NCI-H2081 (cell line): ENCODE measurements at regions not wholly inside any gene's neighbourhood (a gene's known extent, or its start where the extent isn't known, plus 50 kb on each side); places are given as distances from the start of the nearest gene placed in this dataset.
"Not testable (repeated sequence)": the region's sequence is repeated elsewhere in the genome, so short reads cannot be mapped to it uniquely, and the experiment has no call there.

Source experiments
- DNase-seq, 2 experiments: peaks; one replicate each; lab custom pipeline; 2025; lab: John Stamatoyannopoulos, UW

GRCh38 chr17:15860774-15861173 lies 84.2 kb upstream of the ADORA2B start:
- DNase-seq = not testable (repeated sequence)

- DNase-seq = not testable (repeated sequence)
These were observed 80.9 kb upstream of the ADORA2B start for GRCh38 chr17:15864061-15864460.

DNA sequence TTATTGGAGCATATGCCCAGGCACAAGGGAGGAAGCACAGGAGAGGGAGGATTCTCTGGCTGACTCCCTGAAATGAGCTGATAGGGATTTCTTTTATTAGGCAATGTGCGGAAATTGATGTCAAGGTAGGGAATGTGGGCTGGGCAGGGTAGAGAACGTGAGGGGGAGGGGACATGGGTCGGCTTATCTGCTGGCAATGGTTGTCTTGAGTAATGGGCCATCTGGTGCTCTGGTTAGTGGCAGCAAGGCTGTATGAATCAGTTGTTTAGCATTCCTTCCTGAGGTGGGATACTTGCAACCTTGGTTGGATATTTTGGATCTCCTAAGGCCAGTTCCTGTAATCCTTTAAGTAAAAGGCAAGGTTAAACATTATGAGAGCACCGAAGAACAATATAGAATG lies 80.5 kb upstream of the ADORA2B start:
- not testable (repeated sequence) for DNase-seq

DNA sequence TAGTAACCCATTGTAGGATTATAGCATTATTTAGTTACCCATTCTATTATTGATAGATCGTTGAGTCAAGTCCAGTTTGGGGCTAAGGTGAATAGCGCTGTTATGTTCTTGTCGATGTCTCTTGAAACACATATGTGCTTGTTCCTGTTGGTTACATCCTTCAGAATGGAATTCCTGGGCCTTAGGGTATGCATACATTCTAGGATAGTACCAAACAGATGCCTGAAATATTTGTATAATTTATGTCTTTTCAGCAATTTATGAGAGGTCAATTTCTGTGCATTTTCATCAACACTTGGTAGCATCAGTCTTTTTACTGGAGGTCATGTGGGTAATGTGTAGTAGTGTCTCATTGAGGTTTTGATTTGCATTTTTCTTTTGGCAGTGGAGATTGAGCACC lies 78.9 kb upstream of the ADORA2B start:
- DNase-seq = not testable (repeated sequence)

GRCh38 chr17:15867331-15867730 lies 77.6 kb upstream of the ADORA2B start:
- DNase-seq = not testable (repeated sequence)

DNA sequence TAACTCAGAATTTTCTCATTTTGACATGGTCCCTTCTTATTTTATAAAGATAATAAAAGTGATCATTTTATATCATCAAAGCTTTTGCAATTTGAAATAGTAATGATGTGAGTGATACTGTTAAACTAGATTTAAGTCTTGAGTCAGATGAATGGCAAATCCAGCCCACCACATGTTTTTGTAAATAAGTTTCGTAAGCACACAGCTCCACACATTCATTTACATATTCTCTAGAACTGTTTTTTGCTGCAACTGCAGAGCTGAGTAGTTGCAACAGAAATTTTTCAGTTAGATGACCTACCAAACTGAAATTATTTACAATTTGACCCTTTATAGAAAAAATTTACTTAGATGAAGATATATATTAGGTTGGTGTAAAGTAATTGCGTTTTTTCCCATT lies 75.1 kb upstream of the ADORA2B start:
- DNase-seq = not testable (repeated sequence)

DNA sequence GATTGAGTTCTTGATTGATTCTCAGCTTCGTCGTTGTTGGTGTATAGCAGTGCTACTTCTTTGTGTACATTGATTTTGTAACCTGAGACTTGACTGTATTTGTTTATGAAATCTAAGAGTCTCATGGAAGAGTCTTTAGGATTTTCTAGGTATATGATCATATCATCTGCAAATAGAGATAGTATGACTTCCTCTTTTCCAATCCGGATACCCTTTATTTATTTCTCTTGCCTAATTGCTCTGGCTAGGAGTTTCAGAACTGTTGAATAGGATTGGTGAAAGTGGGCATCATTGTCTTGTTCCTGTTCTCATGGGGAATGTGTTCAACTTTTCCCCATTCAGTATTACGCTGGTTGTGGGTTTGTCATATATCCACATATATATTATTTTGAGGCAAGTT lies 72.3 kb upstream of the ADORA2B start:
- not testable (repeated sequence) for DNase-seq

GRCh38 chr17:15877882-15878500 lies 66.9 kb upstream of the ADORA2B start:
- not testable (repeated sequence) for DNase-seq

DNA sequence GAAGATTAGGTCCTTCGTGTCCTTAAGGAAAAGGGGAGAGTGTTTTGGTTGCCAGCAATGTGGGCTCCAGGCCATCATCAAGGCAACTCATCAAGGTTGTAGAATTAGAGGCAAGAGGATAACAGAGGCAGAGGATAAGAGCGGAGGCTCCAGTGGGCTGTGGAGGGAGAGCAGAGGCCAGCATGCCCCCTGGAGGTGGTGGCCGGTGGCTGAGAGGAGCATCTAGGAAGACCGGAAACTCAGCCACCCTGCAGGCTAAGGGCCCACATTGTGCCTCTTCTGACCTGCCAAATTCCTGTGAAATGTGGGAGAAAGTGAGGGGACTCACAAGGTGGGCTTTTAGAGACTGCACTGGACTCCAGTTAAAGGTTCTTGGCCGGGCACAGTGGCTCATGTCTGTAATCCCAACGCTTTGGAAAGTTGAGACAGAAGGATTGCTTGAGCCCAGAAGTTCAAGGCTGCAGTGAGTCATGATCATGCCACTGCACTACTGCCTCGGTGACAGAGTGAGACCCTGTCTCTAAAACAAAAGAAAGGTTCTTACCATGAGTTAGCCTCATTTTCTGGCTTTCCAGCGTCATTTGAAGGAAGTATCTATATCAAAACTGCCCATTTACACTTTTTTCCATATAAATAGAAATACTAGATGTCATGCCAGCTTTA lies 62.7 kb upstream of the ADORA2B start:
- DNase-seq = no peak

DNA sequence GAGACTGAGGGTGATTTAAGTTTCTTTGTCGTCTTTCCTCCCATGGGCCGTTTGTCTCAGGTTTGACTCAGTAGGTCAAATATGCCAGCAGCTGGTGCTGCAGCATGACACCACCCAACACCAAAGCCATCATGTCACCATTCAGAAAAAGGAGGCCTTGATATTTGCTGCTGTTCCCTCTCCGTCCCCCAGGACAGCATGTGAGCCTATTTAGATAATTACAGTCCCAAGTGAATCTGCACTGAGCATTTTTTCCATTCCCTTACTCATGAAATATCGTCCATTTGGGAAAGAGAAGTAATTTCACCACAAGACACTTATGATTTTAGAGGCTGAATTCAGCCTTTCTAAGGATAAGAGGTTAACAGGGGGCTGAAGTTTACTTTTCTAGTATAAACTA lies 62.2 kb upstream of the ADORA2B start:
- no peak for DNase-seq

- DNase-seq = no peak
These were observed 61.3 kb upstream of the ADORA2B start for GRCh38 chr17:15883617-15884111.

- no peak for DNase-seq
These were observed 60.2 kb upstream of the ADORA2B start for GRCh38 chr17:15884731-15885130.

GRCh38 chr17:15885770-15886169 lies 59.2 kb upstream of the ADORA2B start:
- DNase-seq = no peak

DNA sequence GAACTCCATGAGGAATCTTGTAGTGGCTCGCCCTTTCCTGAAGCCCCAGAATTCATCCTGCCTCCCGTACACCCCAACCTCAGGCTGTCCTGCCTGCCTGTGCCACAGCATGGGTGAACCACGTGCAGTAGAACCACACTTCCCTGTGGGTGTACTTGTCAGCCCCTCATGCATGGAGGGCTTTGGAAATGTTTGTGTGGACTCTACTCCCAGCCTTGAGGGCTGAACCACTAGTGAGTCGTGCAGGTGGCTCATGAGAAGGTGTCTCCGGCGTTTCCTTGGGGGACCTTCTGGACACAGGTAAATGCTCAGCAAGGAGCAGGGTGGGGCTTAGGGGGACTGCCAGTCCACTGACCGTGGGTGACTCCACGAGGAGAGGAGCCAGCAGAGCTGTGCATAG lies 58.7 kb upstream of the ADORA2B start:
- no peak for DNase-seq

DNA sequence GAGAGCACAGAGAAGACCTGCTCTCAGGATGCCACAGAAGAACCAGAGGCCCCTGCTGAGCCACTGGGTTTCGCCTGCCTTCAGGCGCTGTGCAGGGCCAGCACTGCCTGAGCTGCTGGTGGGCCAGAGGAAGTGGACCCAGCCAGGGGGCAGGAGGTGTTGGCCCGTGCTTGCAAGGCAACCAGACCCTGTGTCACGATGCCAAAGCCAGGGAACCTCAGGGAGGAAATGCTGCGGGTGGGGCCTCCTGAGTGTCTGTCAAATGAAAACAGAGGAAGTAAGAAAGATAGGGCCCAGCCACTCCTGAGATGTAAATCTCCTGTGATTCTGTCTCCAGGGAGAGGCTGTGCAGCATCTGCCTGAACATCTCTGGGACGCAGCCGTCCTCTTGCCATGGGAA lies 58.1 kb upstream of the ADORA2B start:
- no peak for DNase-seq

GRCh38 chr17:15888436-15888835 lies 56.5 kb upstream of the ADORA2B start:
- no peak for DNase-seq

DNA sequence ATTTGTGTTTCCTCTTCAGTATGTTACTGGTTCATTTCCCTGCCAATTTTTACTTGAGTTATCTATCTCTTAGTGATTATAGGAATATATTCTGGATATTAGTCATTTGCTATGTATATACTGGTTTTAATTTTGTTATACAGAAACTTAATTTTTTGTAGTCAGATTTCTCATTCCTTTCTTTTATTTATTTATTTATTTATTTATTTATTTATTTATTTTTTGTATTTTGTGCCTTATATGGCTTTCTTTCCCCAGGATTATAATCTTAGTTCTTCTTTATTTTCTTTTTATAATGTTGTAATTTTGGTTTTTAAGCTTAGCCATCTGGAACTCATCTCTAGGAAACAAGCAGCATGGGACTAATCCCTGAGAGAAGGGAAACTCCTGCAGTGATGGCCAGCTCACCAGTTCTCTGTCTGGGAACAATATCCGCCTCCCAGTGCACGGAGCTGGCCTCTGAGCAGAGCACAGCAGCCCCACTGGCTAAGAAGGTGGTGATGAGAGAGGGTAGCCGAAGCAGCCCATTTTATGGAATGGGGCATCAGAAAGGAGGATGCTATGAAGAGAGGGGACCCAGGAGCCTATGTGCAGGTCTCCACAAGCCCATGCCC lies 54.5 kb upstream of the ADORA2B start:
- DNase-seq = no peak

- DNase-seq = no peak
These were observed 53.6 kb upstream of the ADORA2B start for GRCh38 chr17:15891318-15891717.

DNA sequence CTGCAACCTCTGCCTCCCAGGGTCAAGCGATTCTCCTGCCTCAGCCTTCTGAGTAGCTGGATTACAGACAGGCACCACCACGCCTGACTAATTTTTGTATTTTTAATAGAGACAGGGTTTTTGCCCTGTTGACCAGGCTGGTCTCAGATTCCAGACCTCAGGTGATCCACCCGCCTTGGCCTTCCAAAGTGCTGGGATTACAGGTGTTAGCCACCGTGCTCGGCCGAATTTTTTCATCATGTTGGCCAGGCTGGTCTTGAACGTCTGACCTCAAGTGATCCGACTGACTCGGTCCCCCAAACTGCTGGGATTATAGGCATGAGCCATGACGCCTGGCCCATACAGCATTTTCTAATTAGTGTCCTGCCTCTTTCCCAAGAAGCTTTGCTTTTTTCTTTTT lies 52.7 kb upstream of the ADORA2B start:
- no peak for DNase-seq

DNA sequence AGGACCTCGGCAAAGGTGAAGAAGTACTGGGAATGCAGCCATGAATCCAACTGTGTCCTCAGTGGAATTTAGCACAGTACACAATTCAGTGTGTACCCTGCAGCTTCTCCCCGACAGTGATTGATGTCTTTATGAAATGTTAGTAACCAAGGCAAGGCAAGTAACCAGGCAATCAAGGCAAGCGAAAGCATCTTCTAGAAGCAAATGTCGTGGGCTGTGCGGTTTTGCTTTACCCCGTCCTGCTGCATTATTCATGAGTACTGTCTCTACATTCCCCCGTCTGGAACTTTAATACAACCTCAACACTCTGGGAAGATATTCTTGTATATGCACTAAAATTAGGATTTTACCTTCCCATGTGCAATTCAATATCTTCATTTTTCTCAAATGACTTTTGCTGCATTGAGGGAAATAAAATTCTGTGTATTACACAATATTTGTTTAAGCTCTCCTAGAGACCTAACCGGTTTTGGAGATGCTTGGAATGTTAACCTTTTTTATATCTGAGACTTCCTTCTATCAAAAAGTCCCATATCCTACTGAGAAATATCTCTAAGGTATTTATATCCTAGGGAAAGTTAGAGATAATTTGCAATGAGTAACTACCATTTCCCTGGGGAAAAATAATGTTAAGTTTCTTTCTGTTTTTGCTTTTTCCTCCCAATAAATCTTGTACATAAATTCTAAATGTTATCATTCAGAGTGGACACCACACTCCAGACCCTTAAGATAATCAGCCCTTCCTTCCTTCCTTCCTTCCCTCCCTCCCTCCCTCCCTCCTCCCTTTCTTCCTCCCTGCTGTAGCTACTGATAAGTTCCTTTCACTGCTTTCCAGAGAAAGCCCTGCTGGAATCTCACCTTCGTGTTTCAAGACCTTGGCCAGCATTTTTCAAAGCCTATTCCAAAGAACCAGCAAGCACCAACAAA lies 51.9 kb upstream of the ADORA2B start:
- no peak for DNase-seq

DNA sequence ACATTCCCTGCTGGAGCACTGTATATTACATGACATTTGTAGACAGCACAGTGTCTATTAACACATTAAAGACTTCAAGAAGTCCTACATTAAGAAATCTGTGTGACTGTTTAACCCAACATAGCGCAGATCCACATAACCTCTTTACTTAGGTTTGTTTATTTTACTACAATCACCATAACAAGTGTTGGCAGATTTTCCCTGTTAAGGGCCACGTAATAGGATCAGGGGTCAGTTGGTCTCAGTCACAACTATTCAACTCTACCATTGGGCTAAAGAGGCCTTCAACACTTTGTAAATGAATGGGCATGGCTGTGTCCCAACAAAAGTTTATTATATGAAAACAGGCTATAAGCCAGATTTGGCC lies 51.3 kb upstream of the ADORA2B start:
- DNase-seq = no peak

- no peak for DNase-seq
These were observed 50.7 kb upstream of the ADORA2B start for GRCh38 chr17:15894258-15894657.
